Right lobe of liver (tissue), 4 donors: ENCODE measurements at regions not wholly inside any gene's neighbourhood (a gene's known extent, or its start where the extent isn't known, plus 50 kb on each side); places are given as distances from the start of the nearest gene placed in this dataset.

Experiments used
- CTCF ChIP-seq, 4 donors: fragments of 200-600 bp in 3 of 4; fragments of 450-650 bp in 1 of 4; IDR thresholded peaks; one replicate each; pipeline versions ENCODE4 v1.5.1 to v1.8.0; 2016 to 2022; ENCODE audit warnings: antibody characterized with exemption in 4 of 4, mild to moderate bottlenecking in 2 of 4
- POLR2A ChIP-seq: fragments of 450-650 bp; IDR thresholded peaks from one replicate; pipeline ENCODE4 v1.6.1; 2017; ENCODE audit warnings: antibody characterized with exemption, mild to moderate bottlenecking
- donor health status: DM: no; HTN: no; CAD: no.
- donor health status: DM: no; HTN: no; CAD: no.
- donor health status: DM: no; HTN: yes; CAD: no.

DNA sequence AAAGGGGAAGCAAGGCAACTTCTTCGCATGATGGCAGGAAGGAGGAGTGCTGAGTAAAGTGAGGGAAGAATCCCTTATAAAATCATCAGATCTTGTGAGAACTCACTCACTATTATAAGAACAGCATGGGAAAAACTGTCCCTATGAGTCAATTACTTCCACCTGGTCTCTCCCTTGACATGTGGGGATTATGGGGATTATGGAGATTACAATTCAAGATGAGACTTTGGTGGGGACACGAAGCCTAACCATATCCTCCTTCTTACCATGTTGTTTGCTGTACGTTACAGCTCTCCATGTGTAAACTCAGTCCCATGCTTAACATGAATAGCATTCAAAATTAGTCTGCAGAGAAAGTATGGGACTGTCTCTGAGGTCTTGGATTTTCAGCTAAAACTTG lies 1096.8 kb upstream of the ACVR2A start:
- TF ChIP-seq POLR2A (no peak), CTCF (IDR thresholded peaks at IDR 0.05) (no peak)
